OCI-LY3 (cell line): ENCODE measurements at regions not wholly inside any gene's neighbourhood (a gene's known extent, or its start where the extent isn't known, plus 50 kb on each side); places are given as distances from the start of the nearest gene placed in this dataset.

Experiments used
- H2AFZ ChIP-seq: fragments of 200-600, 300-600 bp; shearing (Covaris generic); 2 replicates; pipeline ENCODE4 v1.6.0; 2014; ENCODE audit warnings: antibody characterized with exemption, low read depth, low read length
- H3K27ac ChIP-seq: fragments of 200-600, 300-600 bp; sonication (generic); 2 replicates; pipeline ENCODE4 v1.5.1; 2014; ENCODE audit warnings: mild to moderate bottlenecking, low read length, moderate library complexity, mixed read lengths
- H3K27me3 ChIP-seq: fragments of 200-600, 300-600 bp; sonication (generic); 2 replicates; pipeline ENCODE4 v1.6.1; 2014; ENCODE audit warnings: low read depth, low read length, mixed read lengths
- H3K36me3 ChIP-seq: fragments of 200-600, 300-600 bp; sonication (generic); replicated peaks from 2 replicates; pipeline ENCODE3; 2014; ENCODE audit warnings: low read depth, low read length, mixed read lengths
- H3K4me1 ChIP-seq: fragments of 300-600, 200-600 bp; sonication (generic); 2 replicates; pipeline ENCODE4 v1.6.1; 2014; ENCODE audit warnings: low read length, mixed read lengths
- H3K4me2 ChIP-seq: fragments of 200-600, 300-600 bp; sonication (generic); 2 replicates; pipeline ENCODE4 v1.6.1; 2014; ENCODE audit warnings: low read length, mixed read lengths
- H3K4me3 ChIP-seq: fragments of 300-600, 200-600 bp; sonication (generic); 2 replicates; pipeline ENCODE4 v1.5.1; 2014; ENCODE audit warnings: antibody characterized with exemption, mild to moderate bottlenecking, low read length, moderate library complexity
- H3K79me2 ChIP-seq: fragments of 300-600, 200-600 bp; shearing (Covaris generic); 2 replicates; pipeline ENCODE4 v1.6.1; 2014; ENCODE audit warnings: mild to moderate bottlenecking, low read length, mixed read lengths
- H3K9ac ChIP-seq: fragments of 300-600, 200-600 bp; shearing (Covaris generic); 2 replicates; pipeline ENCODE4 v1.6.0; 2014; ENCODE audit warnings: mild to moderate bottlenecking, low read length, moderate library complexity
- H3K9me3 ChIP-seq: fragments of 200-600, 300-600 bp; shearing (Covaris generic); 2 replicates; pipeline ENCODE4 v1.6.1; 2014; ENCODE audit warnings: low read length, mixed read lengths; ENCODE audit not compliant: insufficient read depth
- H4K20me1 ChIP-seq: fragments of 200-600, 300-600 bp; sonication (generic); 2 replicates; pipeline ENCODE4 v1.6.1; 2016; ENCODE audit warnings: low read length, mixed read lengths; ENCODE audit not compliant: insufficient read depth
- EZH2phosphoT487 ChIP-seq: fragments of 200-600 bp; shearing (Covaris generic); IDR thresholded peaks from 2 replicates; pipeline ENCODE4 v1.6.1; 2018; ENCODE audit warnings: antibody characterized with exemption, mixed run types, low read depth
- TF ChIP-seq, protein P1 (sequence below): fragments of 200-600, 300-600 bp; sonication (generic); IDR thresholded peaks from 2 replicates; pipeline ENCODE4 v1.5.1; 2014; ENCODE audit warnings: antibody characterized with exemption, low read length, low read depth

DNA sequence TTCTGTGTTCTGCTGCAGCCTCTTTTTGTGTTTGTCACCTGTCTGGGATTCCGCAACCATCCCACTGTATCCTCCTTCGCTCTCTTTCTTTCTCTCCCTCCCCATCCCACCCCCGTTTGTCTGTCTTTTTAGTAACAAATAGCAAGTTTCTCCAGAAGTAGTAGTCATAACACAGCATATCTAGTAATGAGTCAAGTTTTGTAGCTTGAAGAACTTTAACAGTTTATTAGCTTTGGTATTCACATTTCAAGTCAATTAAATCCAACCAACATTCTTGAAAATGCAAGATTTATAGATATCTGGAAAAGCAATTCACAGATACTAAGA, 154.1 kb upstream of the MTPN start:
- H3K4me2 ChIP-seq = no peak overlapping the region
- H3K36me3 ChIP-seq = no peaks in the 10 kb centered on the region
- H3K27me3 ChIP-seq = peaks cover 5% of the 10 kb centered on the region; the same call in 1 of the 2 replicates
- no peaks in the 10 kb centered on the region for H4K20me1 ChIP-seq
- no peak overlapping the region for H3K4me3 ChIP-seq
- no peak overlapping the region for H3K9ac ChIP-seq
- no peaks in the 10 kb centered on the region for H3K9me3 ChIP-seq
- no peak overlapping the region for H2AFZ ChIP-seq
- no peak overlapping the region for H3K27ac ChIP-seq
- H3K79me2 ChIP-seq = no peaks in the 10 kb centered on the region
- TF ChIP-seq, protein P1, sequence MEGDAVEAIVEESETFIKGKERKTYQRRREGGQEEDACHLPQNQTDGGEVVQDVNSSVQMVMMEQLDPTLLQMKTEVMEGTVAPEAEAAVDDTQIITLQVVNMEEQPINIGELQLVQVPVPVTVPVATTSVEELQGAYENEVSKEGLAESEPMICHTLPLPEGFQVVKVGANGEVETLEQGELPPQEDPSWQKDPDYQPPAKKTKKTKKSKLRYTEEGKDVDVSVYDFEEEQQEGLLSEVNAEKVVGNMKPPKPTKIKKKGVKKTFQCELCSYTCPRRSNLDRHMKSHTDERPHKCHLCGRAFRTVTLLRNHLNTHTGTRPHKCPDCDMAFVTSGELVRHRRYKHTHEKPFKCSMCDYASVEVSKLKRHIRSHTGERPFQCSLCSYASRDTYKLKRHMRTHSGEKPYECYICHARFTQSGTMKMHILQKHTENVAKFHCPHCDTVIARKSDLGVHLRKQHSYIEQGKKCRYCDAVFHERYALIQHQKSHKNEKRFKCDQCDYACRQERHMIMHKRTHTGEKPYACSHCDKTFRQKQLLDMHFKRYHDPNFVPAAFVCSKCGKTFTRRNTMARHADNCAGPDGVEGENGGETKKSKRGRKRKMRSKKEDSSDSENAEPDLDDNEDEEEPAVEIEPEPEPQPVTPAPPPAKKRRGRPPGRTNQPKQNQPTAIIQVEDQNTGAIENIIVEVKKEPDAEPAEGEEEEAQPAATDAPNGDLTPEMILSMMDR = no peak
- TF ChIP-seq EZH2phosphoT487 = no peak
- H3K4me1 ChIP-seq = no peaks in the 10 kb centered on the region

DNA sequence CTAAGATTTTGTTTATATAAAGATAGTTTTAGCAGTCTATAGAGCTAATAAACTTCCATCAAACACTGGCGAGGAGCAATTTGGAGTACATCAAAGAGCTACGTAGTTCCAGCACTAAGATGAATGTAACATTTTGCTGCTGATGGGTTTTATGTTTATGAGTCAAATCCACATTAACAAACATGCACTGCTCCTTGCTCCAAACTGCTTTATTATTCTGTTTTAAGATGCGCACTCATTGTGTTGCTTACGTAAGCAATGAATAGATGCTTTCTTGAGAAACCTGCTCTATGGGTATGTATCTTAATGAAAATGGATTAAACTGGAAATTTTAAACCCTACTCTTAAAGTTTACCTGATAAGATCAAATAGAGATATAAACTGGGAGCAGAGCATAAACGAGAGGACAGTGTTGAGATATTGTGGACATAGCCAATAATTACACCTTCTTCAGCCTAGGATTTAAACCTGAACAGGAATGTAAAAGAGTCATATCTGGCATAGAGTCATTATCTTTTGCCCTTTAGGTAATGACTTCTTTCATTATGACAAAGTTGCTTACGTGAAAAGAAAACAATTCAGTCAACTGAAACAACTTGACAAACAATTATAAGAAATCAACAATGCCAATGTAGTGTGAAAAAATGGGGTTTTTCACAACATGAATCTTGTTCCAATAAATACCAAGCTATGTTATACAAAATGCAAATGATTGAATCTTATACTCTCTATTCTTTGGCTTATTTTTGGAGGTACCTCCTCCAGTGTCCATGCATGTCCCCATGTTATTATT, 153.5 kb upstream of the MTPN start:
- Histone ChIP-seq H3K79me2 (no peaks in the 10 kb centered on the region), H3K36me3 (no peaks in the 10 kb centered on the region), H3K27me3 (peaks cover 5% of the 10 kb centered on the region; the same call in 1 of the 2 replicates), H3K4me1 (no peaks in the 10 kb centered on the region), H3K4me2 (no peak overlapping the region), H3K9me3 (no peaks in the 10 kb centered on the region), H3K4me3 (no peak overlapping the region), H4K20me1 (no peaks in the 10 kb centered on the region), H3K27ac (no peak overlapping the region), H2AFZ (no peak overlapping the region), H3K9ac (no peak overlapping the region)
- TF ChIP-seq, protein P1 = no peak
- TF ChIP-seq EZH2phosphoT487 = no peak

- H2AFZ ChIP-seq = no peak overlapping the region
- H3K9me3 ChIP-seq = no peaks in the 10 kb centered on the region
- H3K9ac ChIP-seq = no peak overlapping the region
- no peak overlapping the region for H3K4me3 ChIP-seq
- H4K20me1 ChIP-seq = no peaks in the 10 kb centered on the region
- TF ChIP-seq, protein P1 = no peak
- no peak for TF ChIP-seq EZH2phosphoT487
- H3K27ac ChIP-seq = no peak overlapping the region
- no peak overlapping the region for H3K4me2 ChIP-seq
- no peaks in the 10 kb centered on the region for H3K27me3 ChIP-seq
- H3K36me3 ChIP-seq = no peaks in the 10 kb centered on the region
- no peaks in the 10 kb centered on the region for H3K79me2 ChIP-seq
- H3K4me1 ChIP-seq = no peaks in the 10 kb centered on the region
Observed at GRCh38 chr7:136128050-136128449, 150.9 kb upstream of the MTPN start.

DNA sequence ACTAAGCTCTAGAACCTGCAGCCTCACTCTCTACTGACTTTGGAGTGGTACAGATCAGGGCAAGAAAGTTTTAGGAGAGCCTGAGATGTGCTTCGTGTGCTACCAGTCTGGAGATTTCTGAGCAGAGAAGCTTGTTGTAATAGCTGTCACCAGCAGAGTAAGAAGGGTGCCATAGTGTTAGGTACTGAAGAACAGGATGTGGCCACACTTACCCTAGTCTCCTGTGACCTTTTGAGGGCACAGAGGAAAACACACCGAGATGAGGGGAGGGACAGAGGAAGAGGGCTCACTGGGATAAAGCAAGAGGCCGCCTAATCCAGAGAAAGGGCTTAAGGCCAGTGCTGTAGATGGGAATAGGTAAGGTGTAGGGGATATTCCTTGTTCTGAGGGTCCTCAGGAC, 146.2 kb upstream of the MTPN start:
- Histone ChIP-seq H3K27me3 (0 out of 2 replicates have a peak, but pooled peaks cover 5% of the 10 kb centered on the region), H3K4me1 (no peaks in the 10 kb centered on the region), H3K9ac (no peak overlapping the region), H3K79me2 (no peaks in the 10 kb centered on the region), H3K4me3 (no peak overlapping the region), H3K4me2 (no peak overlapping the region), H2AFZ (no peak overlapping the region), H4K20me1 (no peaks in the 10 kb centered on the region), H3K9me3 (no peaks in the 10 kb centered on the region), H3K36me3 (no peaks in the 10 kb centered on the region), H3K27ac (no peak overlapping the region)
- TF ChIP-seq EZH2phosphoT487 = no peak
- TF ChIP-seq, protein P1 = no peak
